A673 (cell line): ENCODE measurements at regions not wholly inside any gene's neighbourhood (a gene's known extent, or its start where the extent isn't known, plus 50 kb on each side); places are given as distances from the start of the nearest gene placed in this dataset.

Source experiments
- BruUV-seq: library from RNA; stranded (reverse); fragments of 400-500 nt; replicated peaks from 2 replicates; lab custom pipeline; 2021; lab: Mats Ljungman, UMichigan
- CTCF ChIA-PET: fragments of 300-600 bp; sonication (Branson Sonifier 250); formaldehyde crosslinking; loops from one replicate; lab custom pipeline; 2022; ENCODE audit warnings: antibody characterized with exemption; lab: Charles Lee
- POLR2A ChIA-PET: fragments of 300-600 bp; sonication (Branson Sonifier 250); formaldehyde crosslinking; loops from one replicate; lab custom pipeline; 2022; ENCODE audit warnings: antibody characterized with exemption; ENCODE audit not compliant: low non-redundant PET; lab: Charles Lee
- DNase-seq: peaks from one replicate; pipeline ENCODE4 v3.0.0-alpha.2; 2015; ENCODE audit warnings: low spot score
- H3K27ac ChIP-seq: fragments of 200-600 bp; sonication (generic); 2 replicates; pipeline ENCODE4 v1.5.1; 2016; ENCODE audit warnings: mixed run types, low read depth, mild to moderate bottlenecking, mixed read lengths, antibody characterized with exemption, low read length; ENCODE audit not compliant: poor library complexity, severe bottlenecking
- H3K27me3 ChIP-seq: fragments of 200-600 bp; sonication (generic); replicated peaks from 2 replicates; pipeline ENCODE4 v1.6.1; 2017; ENCODE audit warnings: mixed run types, low read depth, mild to moderate bottlenecking, mixed read lengths, antibody characterized with exemption, low read length; ENCODE audit not compliant: insufficient read depth, poor library complexity
- H3K36me3 ChIP-seq: fragments of 200-600 bp; sonication (generic); 2 replicates; pipeline ENCODE4 v1.6.1; 2016; ENCODE audit warnings: mixed run types, mild to moderate bottlenecking, mixed read lengths, antibody characterized with exemption, low read length; ENCODE audit not compliant: insufficient read depth, poor library complexity, severe bottlenecking
- H3K4me1 ChIP-seq: fragments of 200-600 bp; sonication (generic); 2 replicates; pipeline ENCODE4 v1.6.1; 2017; ENCODE audit warnings: mixed run types, mild to moderate bottlenecking, mixed read lengths, antibody characterized with exemption, low read length; ENCODE audit not compliant: insufficient read depth, poor library complexity, severe bottlenecking
- H3K4me3 ChIP-seq: fragments of 200-600 bp; sonication (generic); 2 replicates; pipeline ENCODE4 v1.5.1; 2016; ENCODE audit warnings: low read depth, mixed run types, mild to moderate bottlenecking, mixed read lengths, low read length; ENCODE audit not compliant: poor library complexity, severe bottlenecking
- H3K9me3 ChIP-seq: fragments of 200-600 bp; sonication (generic); 2 replicates; pipeline ENCODE4 v1.6.1; 2016; ENCODE audit warnings: mixed run types, low read depth, mild to moderate bottlenecking, mixed read lengths, antibody characterized with exemption, low read length; ENCODE audit not compliant: poor library complexity, severe bottlenecking
- EZH2 ChIP-seq: fragments of 200-600 bp; sonication (generic); IDR thresholded peaks from 2 replicates; pipeline ENCODE4 v1.6.1; 2017; ENCODE audit warnings: borderline replicate concordance, low read depth, mild to moderate bottlenecking, mixed read lengths, antibody characterized with exemption, low read length; ENCODE audit not compliant: poor library complexity, severe bottlenecking
- intact Hi-C: fragments of 100-400 bp; cut with micrococcal nuclease; formaldehyde crosslinking; loops from one replicate; pipeline ENCODE4 v1.10.0; 2022; ENCODE audit not compliant: unreplicated experiment
- TF ChIP-seq, protein P1 (sequence below): fragments of 300-800, 200-600 bp; sonication (generic); conservative IDR thresholded peaks from 2 replicates; pipeline ENCODE4 v1.5.1; 2017; ENCODE audit warnings: low read depth, mild to moderate bottlenecking, antibody characterized with exemption, low read length, moderate library complexity, mixed read lengths

DNA sequence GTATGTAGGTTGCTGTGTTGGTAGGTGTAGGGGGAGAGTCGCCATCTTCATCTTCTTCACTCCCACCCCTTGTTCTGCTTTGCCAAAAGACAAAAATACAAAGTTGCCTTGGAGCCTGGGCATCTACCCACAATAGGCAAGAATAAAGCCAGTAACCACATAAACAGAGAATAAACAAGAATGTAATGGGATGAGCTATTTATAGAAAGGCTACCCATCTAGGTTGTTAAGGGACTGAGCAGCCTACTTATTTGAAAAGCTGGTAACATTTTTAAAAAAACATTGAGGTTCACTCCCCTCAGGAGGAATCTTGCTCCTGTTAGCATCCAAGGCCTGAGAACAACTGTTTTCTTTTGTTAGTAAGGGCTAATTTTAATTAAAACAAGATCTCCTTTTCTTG, 301.4 kb upstream of the STXBP5 start:
- Histone ChIP-seq H3K36me3 (no peaks in the 10 kb centered on the region), H3K9me3 (no peaks in the 10 kb centered on the region), H3K27me3 (no peaks in the 10 kb centered on the region), H3K4me3 (no peak overlapping the region), H3K27ac (no peak overlapping the region), H3K4me1 (no peaks in the 10 kb centered on the region)
- no peak for DNase-seq
- intact Hi-C loops: loop anchor here (2.0 kb wide), 1 partner anchor 382 kb away; no protein-coding TSS in a partner anchor
- ChIA-PET CTCF (interaction anchor here (1.0 kb wide), 1 partner anchor 480 kb away, joined by 3 read pairs; no protein-coding TSS in a partner anchor), POLR2A (no interaction called here)
- no TSS peak for BruUV-seq
- TF ChIP-seq EZH2: no peak
- TF ChIP-seq, protein P1, sequence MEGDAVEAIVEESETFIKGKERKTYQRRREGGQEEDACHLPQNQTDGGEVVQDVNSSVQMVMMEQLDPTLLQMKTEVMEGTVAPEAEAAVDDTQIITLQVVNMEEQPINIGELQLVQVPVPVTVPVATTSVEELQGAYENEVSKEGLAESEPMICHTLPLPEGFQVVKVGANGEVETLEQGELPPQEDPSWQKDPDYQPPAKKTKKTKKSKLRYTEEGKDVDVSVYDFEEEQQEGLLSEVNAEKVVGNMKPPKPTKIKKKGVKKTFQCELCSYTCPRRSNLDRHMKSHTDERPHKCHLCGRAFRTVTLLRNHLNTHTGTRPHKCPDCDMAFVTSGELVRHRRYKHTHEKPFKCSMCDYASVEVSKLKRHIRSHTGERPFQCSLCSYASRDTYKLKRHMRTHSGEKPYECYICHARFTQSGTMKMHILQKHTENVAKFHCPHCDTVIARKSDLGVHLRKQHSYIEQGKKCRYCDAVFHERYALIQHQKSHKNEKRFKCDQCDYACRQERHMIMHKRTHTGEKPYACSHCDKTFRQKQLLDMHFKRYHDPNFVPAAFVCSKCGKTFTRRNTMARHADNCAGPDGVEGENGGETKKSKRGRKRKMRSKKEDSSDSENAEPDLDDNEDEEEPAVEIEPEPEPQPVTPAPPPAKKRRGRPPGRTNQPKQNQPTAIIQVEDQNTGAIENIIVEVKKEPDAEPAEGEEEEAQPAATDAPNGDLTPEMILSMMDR: no peak

DNA sequence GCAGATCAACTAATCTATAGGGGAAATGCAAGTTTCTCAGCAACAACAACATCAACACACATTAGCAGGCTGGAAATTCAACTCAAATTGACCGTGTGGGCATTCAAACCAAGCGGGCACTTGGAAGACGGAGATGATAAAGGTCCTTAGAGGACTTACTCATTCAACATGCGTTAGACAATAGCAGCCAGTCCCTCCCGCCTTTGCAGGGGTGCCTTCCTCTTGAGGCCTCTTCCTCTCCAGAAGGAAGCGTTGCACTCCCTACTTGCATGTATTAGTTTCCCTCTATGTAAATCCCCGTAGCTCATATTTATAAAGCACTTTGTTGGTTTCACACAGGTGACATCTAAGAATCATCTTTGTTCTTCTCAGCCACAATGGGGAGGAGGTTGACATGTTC, 300.8 kb upstream of the STXBP5 start:
- no peak for TF ChIP-seq EZH2
- TF ChIP-seq, protein P1: no peak

DNA sequence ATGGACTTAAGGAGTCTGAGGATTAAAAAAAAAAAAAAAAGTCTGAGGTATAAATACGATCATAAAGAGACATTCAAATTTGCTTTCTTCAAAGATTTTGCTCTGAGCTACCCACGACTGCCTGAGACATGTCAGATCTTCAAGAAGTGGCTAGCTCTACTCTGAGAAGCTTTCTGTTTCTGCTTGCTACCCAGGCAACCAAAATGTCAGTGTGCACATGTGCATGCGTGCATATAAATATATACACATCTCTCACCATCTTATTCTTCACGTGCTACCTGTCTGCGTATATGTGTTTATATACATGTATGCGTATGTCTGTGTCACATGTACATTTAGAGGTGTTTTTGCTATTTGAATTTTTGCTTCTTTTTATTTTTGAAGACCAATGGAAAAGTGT, 299.6 kb upstream of the STXBP5 start:
- no peaks in the 10 kb centered on the region for H3K9me3 ChIP-seq
- DNase-seq: no peak
- intact Hi-C loops: no loop called here
- no peaks in the 10 kb centered on the region for H3K36me3 ChIP-seq
- no peak overlapping the region for H3K27ac ChIP-seq
- CTCF ChIA-PET: no interaction called here
- no peak for TF ChIP-seq EZH2
- TF ChIP-seq, protein P1: no peak
- no peaks in the 10 kb centered on the region for H3K27me3 ChIP-seq
- H3K4me3 ChIP-seq: no peak overlapping the region
- no peaks in the 10 kb centered on the region for H3K4me1 ChIP-seq
- no TSS peak for BruUV-seq
- POLR2A ChIA-PET: no interaction called here

More for the DNA sequence above, 300.8 kb upstream of the STXBP5 start:
- no TSS peak for BruUV-seq
- no peak for DNase-seq
- Histone ChIP-seq H3K27me3 (no peaks in the 10 kb centered on the region), H3K4me3 (no peak overlapping the region), H3K27ac (no peak overlapping the region), H3K36me3 (no peaks in the 10 kb centered on the region), H3K9me3 (no peaks in the 10 kb centered on the region), H3K4me1 (no peaks in the 10 kb centered on the region)
- ChIA-PET CTCF (no interaction called here), POLR2A (no interaction called here)
- intact Hi-C loops: loop anchor here (2.0 kb wide), 1 partner anchor 381 kb away; no protein-coding TSS in a partner anchor
